GM12878 (cell line): ENCODE measurements at regions not wholly inside any gene's neighbourhood (a gene's known extent, or its start where the extent isn't known, plus 50 kb on each side); places are given as distances from the start of the nearest gene placed in this dataset.

Source experiments
- FOXM1 ChIP-seq: IDR thresholded peaks from 2 replicates; pipeline ENCODE4 v1.6.1; 2012; ENCODE audit warnings: low read depth, mild to moderate bottlenecking, inconsistent platforms, low read length, moderate library complexity
- HDAC6 ChIP-seq: fragments of 200-600 bp; sonication (generic); IDR thresholded peaks from one replicate; pipeline ENCODE4 v1.8.0; 2017; ENCODE audit warnings: antibody characterized with exemption; ENCODE audit not compliant: unreplicated experiment
- NFIC ChIP-seq: IDR thresholded peaks from 2 replicates; pipeline ENCODE4 v1.6.1; 2012; ENCODE audit warnings: low read depth, mild to moderate bottlenecking, inconsistent platforms, low read length, moderate library complexity
- NR2C1 ChIP-seq: fragments of 450-650 bp; IDR thresholded peaks from 2 replicates; pipeline ENCODE4 v1.6.1; 2017; ENCODE audit warnings: antibody characterized with exemption, mild to moderate bottlenecking, moderate library complexity
- POLR2A ChIP-seq: IDR thresholded peaks from 2 replicates; pipeline ENCODE4 v1.6.1; 2011; ENCODE audit warnings: low read depth, mild to moderate bottlenecking, low read length
- RFX5 ChIP-seq: IDR thresholded peaks from 2 replicates; pipeline ENCODE4 v1.6.1; 2011; ENCODE audit warnings: low read depth, low read length, improper control_type of control experiment
- SP1 ChIP-seq: IDR thresholded peaks from one replicate; pipeline ENCODE4 v1.6.1; 2011; ENCODE audit warnings: low read depth, low read length
- SUZ12 ChIP-seq: fragments of 200-600 bp; sonication (generic); IDR thresholded peaks from one replicate; pipeline ENCODE4 v1.6.1; 2018; ENCODE audit warnings: antibody characterized with exemption, mild to moderate bottlenecking; ENCODE audit not compliant: unreplicated experiment
- TAF1 ChIP-seq: IDR thresholded peaks from 2 replicates; pipeline ENCODE4 v1.6.1; 2011; ENCODE audit warnings: mild to moderate bottlenecking, low read depth, low read length, borderline replicate concordance
- ZSCAN29 ChIP-seq: fragments of 450-650 bp; IDR thresholded peaks from 2 replicates; pipeline ENCODE4 v1.6.1; 2017; ENCODE audit warnings: mild to moderate bottlenecking, moderate library complexity
- TF ChIP-seq, protein P1 (sequence below): fragments of 450-650 bp; IDR thresholded peaks from 2 replicates; pipeline ENCODE4 v1.6.1; 2017; ENCODE audit warnings: mild to moderate bottlenecking
- TF ChIP-seq, protein P2 (sequence below), 3 experiments: IDR thresholded peaks in 2 of 3; conservative IDR thresholded peaks in 1 of 3; 2 replicates each; pipeline ENCODE4 v1.5.1; 2011; ENCODE audit warnings: low read depth in 3 of 3, low read length in 3 of 3, mild to moderate bottlenecking in 3 of 3, control low read depth in 2 of 3, moderate library complexity in 2 of 3, inconsistent platforms in 1 of 3, mixed read lengths in 1 of 3; ENCODE audit not compliant: control insufficient read depth in 2 of 3, insufficient read depth in 1 of 3; ENCODE audit errors: extremely low read depth in 1 of 3
- TF ChIP-seq, protein P3 (sequence below): IDR thresholded peaks from 2 replicates; pipeline ENCODE4 v1.6.1; 2012; ENCODE audit warnings: low read depth, low read length, improper control_type of control experiment

DNA sequence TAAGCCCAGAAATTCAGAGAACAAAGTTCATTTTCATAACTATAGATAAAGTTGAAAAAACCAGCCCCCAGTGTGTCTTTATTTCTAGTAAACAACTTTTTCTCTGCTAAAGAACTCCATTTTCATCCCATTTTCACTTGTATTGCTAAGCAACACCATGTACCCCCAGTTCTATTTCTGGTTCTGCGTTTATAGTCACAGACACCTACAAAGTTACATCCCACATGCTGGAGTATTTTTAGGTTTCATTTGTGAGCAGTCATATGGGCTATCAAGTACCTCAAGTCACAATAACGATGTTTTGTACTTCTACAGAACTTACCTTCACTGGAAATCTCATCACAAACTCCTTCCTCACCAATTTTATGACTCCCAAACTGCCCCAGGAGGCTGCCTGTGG is 236.5 kb downstream of the RSL24D1 start:
- TF ChIP-seq FOXM1 (no peak), NR2C1 (no peak), POLR2A (no peak), NFIC (no peak), SP1 (no peak), HDAC6 (no peak), SUZ12 (no peak), ZSCAN29 (no peak), TAF1 (no peak), RFX5 (no peak)
- TF ChIP-seq, protein P1, sequence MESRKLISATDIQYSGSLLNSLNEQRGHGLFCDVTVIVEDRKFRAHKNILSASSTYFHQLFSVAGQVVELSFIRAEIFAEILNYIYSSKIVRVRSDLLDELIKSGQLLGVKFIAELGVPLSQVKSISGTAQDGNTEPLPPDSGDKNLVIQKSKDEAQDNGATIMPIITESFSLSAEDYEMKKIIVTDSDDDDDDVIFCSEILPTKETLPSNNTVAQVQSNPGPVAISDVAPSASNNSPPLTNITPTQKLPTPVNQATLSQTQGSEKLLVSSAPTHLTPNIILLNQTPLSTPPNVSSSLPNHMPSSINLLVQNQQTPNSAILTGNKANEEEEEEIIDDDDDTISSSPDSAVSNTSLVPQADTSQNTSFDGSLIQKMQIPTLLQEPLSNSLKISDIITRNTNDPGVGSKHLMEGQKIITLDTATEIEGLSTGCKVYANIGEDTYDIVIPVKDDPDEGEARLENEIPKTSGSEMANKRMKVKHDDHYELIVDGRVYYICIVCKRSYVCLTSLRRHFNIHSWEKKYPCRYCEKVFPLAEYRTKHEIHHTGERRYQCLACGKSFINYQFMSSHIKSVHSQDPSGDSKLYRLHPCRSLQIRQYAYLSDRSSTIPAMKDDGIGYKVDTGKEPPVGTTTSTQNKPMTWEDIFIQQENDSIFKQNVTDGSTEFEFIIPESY = no peak
- TF ChIP-seq, protein P2, sequence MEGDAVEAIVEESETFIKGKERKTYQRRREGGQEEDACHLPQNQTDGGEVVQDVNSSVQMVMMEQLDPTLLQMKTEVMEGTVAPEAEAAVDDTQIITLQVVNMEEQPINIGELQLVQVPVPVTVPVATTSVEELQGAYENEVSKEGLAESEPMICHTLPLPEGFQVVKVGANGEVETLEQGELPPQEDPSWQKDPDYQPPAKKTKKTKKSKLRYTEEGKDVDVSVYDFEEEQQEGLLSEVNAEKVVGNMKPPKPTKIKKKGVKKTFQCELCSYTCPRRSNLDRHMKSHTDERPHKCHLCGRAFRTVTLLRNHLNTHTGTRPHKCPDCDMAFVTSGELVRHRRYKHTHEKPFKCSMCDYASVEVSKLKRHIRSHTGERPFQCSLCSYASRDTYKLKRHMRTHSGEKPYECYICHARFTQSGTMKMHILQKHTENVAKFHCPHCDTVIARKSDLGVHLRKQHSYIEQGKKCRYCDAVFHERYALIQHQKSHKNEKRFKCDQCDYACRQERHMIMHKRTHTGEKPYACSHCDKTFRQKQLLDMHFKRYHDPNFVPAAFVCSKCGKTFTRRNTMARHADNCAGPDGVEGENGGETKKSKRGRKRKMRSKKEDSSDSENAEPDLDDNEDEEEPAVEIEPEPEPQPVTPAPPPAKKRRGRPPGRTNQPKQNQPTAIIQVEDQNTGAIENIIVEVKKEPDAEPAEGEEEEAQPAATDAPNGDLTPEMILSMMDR (IDR thresholded peaks at IDR 0.05 in 2 of 3, conservative IDR thresholded peaks at IDR 0.05 in 1 of 3; ENCODE audit: control insufficient read depth in 2 of 3, extremely low read depth in 1 of 3, insufficient read depth in 1 of 3, low read depth in 3 of 3, low read length in 3 of 3) = no peak
- TF ChIP-seq, protein P3, sequence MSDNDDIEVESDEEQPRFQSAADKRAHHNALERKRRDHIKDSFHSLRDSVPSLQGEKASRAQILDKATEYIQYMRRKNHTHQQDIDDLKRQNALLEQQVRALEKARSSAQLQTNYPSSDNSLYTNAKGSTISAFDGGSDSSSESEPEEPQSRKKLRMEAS = no peak
